Fibroblast of pulmonary artery (primary cell): ENCODE measurements at regions not wholly inside any gene's neighbourhood (a gene's known extent, or its start where the extent isn't known, plus 50 kb on each side); places are given as distances from the start of the nearest gene placed in this dataset.

ENCODE experiments used
- DNase-seq: peaks from one replicate; pipeline ENCODE4 v3.0.0-alpha.2; 2010; ENCODE audit warnings: low read depth
- H3K4me3 ChIP-seq: replicated peaks from 2 replicates; pipeline ENCODE4 v1.5.1; 2011; ENCODE audit warnings: low read depth, mild to moderate bottlenecking, control low read depth, low read length, moderate library complexity
- CTCF ChIP-seq: IDR thresholded peaks from 2 replicates; pipeline ENCODE4 v1.5.1; 2011; ENCODE audit warnings: mild to moderate bottlenecking, control low read depth, low read length, inconsistent platforms; ENCODE audit errors: missing control alignments

DNA sequence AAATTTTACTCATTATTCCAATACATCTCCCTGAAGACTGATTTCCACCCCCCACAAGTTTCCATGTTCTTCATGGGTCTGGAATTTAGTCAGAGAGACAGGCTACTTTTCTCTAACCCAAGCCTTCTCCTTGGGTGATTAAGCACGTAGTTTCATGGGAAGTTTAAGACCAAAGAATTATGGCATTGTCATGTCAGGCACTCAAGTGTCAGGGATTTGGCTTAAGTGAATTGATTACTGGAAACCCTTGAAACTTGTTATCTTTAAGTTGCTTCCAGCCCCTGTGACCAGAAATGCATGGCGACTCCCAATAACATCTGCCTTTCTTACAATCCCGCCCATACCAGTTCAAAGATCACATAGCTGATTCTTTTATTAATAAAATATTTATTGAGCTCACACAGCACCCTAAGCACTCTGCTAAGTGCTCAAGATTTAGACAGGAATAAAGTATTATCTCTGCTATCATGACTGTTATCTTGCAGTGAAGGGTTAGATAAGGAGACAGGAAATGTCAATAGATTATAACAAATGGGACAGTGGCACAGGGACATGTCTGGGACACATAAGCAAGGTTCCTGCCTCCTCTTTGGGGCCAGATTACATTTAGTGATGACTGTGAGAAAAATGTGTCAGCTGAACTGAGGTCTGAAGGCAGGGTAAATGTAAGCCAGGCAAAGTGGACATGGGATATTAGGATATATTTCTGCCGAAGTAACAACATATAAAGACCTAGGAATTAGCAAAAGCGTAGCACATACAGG, 241.2 kb upstream of the TNC start:
- no peak for DNase-seq
- no peak overlapping the region for H3K4me3 ChIP-seq
- no peak for TF ChIP-seq CTCF

DNA sequence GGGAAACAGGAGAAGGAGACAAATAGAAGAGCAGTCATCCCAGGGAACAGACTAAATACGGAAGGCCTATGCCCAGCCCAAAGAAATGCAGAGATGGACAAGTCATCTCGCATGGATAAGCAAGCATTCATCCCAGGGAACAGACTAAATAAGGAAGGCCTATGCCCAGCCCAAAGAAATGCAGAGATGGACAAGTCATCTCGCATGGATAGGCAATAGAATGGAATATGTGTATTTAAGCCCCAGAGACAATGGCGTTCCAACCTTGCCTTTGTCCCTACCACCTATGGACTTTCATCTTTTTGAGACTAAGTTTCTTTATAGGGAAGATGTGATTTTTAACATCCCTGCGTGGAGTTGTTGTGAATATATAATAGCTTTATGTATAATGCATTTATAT, 242.2 kb upstream of the TNC start:
- no peak for DNase-seq
- no peak for TF ChIP-seq CTCF
- no peak overlapping the region for H3K4me3 ChIP-seq

- no peak for TF ChIP-seq CTCF
- no peak overlapping the region for H3K4me3 ChIP-seq
- DNase-seq = no peak
These were observed 244.1 kb upstream of the TNC start for GRCh38 chr9:115362101-115362500.

- no peak overlapping the region for H3K4me3 ChIP-seq
- no peak for DNase-seq
- TF ChIP-seq CTCF = no peak
These were observed 244.7 kb upstream of the TNC start for GRCh38 chr9:115362640-115363039.

- H3K4me3 ChIP-seq = no peak overlapping the region
- no peak for DNase-seq
- no peak for TF ChIP-seq CTCF
These were observed 247.0 kb upstream of the TNC start for GRCh38 chr9:115364991-115365390.

DNA sequence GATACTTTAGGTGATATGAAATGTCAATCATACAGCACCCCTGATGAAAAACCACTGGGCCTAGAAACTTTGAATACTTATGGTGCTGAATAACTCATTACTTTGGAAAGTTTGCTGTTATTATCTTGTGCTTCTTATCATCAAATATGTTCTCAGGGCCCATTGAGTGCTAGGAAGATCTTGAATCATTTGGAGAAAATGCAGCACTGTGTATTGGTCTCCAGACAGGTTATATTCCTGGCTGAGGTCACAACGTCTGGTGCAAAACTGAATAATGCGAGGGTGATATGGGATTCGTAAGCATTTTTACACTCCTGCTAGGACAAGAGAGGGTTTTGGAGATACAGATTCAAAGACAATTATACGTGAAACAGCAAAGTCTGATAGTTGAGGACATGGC, 249.4 kb upstream of the TNC start:
- H3K4me3 ChIP-seq = no peak overlapping the region
- TF ChIP-seq CTCF = no peak
- DNase-seq = no peak
